ENCODE measurements at regions not wholly inside any gene's neighbourhood (a gene's known extent, or its start where the extent isn't known, plus 50 kb on each side); places are given as distances from the start of the nearest gene placed in this dataset.

- no peak for TF ChIP-seq CTCF (IDR thresholded peaks at IDR 0.05)
- no peak for TF ChIP-seq ZFX (IDR thresholded peaks at IDR 0.05; ENCODE audit: borderline replicate concordance)
Observed at GRCh38 chr7:65285906-65286864, 87.5 kb upstream of the ZNF92 start.
